Activated T-cell treated with anti-CD3 and anti-CD28 coated beads for 48 hours (primary cell): ENCODE measurements at regions not wholly inside any gene's neighbourhood (a gene's known extent, or its start where the extent isn't known, plus 50 kb on each side); places are given as distances from the start of the nearest gene placed in this dataset.
A peak's percentile ranks its signal among the peaks of the same experiment; 100 is the strongest.

Source experiments
- DNase-seq: peaks from one replicate; pipeline ENCODE4 v3.0.0-alpha.2; 2020; ENCODE audit warnings: low read depth

DNA sequence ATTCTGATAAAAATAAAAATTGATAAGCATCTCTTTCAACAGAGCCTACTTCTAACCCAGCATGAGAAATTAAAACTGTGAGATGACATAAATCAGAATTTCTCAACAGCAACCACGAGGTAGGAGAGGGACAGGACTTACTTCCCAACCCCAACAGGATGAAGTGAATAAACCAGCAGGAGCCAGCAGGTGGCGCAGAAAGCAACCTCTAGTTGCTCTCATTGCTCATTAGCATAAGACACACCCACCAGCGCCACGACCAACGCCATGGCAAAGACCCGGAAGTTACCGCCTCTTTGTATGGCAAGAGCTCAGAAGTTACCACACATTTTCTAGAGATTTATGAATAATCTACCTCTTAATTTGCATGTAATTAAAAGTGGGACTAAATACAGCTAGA lies 189.4 kb upstream of the CDH8 start:
- DNase-seq, result peak; percentile 8

DNA sequence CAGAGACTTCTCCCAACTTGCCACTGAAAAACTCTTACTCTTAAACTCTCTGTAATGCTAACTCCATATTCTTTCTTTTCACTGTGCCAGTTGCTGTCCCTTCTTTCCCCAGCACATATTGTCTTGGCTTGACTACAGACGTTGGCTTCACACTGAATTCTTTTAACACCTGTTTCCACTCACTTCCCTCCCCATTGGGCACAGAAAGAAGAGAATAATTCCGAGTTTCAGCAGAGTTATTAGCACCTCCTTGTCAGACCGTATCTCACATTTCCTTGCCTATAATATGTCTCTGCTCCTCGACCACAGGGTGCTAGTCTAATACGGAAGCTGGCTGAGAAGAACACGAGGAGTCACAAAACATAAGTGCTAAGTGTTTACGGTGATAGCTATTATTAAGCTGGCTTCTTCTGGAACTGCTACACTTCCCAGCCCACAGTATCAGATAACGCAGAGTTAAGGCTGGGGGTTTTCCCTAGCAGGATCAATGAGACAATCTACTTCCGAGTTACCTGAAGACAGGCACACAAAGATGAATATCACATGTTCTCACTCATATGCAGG lies 188.5 kb upstream of the CDH8 start:
- no peak for DNase-seq

DNA sequence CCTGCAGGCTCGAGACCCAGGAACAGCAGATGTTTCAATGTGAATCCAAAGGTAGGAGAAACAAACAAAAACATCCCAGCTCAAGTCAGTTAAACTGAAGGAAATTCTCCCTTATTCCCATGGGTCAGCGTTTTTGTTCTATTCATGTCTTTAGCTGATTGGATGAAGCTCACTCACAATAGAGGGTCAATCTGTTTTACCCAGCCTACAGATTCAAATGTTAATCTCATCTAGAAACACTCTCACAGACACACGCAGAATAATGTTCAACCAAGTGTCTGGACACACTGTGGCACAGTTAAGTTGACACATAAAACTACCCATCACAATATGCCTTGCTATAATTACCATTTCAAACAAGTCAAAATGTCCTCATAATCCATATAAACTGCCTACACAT lies 180.6 kb upstream of the CDH8 start:
- no peak for DNase-seq

DNA sequence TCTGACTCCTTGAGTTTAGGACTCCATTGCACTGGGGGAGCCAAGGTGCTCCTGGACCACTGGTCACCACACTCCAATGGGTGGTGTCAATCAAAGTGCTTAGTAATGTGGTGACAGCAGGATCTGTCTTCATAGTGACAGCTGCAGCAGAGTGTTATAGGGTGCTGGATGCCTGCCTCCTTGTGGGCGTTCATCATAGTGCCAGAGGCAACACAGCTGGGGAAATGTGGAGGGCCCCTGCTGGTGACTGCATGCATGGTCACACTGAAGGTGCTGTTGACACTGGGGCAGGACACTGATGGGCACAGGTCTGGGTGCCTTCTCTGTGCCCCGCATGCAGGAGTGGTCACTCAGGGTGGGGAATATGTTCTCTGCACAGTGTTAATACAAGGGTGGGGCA lies 177.5 kb upstream of the CDH8 start:
- no peak for DNase-seq

DNA sequence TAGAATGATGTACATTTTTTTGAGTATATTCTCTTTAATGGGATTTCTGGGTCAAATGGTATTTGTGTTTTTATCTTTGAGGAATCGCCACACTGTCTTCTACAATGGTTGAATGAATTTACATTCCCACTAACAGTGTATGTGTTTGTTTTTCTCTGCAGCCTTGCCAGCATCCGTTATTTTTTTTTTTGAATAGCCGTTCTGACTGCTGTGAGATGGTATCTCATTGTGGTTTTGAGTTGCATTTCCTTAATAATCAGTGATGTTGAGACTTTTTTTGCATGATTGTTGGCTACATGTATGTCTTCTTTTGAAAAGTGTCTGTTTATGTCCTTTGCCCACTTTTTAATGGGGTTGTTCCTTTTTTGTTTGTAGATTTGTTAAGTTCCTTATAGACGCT lies 172.7 kb upstream of the CDH8 start:
- no peak for DNase-seq

DNA sequence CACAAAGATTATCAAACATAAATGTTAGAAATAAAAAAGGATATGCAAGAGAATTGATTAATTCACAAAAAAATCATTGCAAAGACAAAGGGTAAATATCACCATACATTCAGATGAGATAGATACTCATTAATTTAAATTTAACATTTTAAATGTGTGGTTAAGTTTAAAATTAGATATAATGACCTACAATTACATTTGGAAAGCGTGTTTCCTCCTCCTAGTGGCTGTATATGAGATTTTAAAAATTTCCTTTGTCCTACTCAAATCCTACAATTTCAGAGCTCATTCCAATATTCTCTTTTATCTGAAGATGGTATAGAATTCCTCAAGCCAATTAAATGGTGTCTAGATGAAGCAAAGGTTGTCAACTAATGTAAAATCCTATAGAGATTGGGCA lies 169.2 kb upstream of the CDH8 start:
- DNase-seq, result no peak

DNA sequence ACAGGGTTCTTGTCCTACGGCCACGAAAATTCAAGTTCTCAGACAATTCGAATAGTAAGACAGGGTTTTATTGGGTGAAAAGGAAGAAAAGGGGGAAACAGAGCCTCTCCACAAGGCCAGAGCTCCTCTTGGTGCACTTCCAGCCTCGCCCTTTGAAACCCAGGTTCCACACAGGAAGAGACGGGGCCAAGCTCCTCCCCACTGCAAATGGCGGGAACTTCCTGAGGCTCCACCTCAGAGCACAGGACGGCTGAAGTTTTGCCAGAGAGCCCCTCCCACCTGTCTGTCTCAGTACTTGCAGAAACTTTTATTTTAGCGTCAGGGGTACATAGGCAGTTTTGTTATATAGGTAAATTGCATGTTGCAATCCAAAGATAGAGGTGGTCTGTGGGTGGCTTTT lies 165.7 kb upstream of the CDH8 start:
- no peak for DNase-seq

DNA sequence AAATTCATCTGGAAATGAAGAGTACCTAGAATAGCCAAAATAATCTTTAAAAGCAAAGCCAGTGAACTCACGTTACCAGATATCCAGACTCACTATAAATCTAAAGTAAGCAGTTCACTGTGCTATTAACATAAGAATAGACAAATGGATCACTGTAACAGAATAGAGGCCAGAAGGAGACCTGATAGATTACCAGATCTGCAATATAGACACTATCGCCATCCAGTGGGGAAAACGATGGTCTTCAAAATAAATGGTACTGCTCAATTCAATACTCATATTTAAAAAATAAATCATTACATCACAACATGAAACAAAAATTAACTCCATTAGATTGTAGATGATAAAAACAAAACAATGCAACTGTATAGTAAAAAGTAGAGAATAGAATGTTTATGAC lies 158.6 kb upstream of the CDH8 start:
- no peak for DNase-seq

DNA sequence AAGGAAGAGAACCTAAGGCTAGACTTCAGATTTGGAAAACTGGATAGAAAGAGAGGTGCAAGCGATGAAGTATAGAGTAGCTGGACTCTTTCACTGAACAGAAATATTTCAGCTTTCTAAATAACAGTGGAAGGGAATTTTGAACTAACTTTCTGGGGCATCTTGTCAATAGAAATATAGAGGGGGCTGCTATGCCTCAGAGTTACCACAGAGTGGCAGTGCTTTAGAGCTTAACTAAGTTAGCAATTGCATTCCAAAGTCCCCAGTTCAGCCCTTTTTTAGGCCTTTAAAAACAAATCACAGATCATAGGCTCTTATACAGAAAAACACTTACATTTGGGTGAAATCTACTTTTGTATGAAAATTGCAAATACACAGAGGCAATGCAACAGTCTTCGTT lies 154.2 kb upstream of the CDH8 start:
- no peak for DNase-seq

DNA sequence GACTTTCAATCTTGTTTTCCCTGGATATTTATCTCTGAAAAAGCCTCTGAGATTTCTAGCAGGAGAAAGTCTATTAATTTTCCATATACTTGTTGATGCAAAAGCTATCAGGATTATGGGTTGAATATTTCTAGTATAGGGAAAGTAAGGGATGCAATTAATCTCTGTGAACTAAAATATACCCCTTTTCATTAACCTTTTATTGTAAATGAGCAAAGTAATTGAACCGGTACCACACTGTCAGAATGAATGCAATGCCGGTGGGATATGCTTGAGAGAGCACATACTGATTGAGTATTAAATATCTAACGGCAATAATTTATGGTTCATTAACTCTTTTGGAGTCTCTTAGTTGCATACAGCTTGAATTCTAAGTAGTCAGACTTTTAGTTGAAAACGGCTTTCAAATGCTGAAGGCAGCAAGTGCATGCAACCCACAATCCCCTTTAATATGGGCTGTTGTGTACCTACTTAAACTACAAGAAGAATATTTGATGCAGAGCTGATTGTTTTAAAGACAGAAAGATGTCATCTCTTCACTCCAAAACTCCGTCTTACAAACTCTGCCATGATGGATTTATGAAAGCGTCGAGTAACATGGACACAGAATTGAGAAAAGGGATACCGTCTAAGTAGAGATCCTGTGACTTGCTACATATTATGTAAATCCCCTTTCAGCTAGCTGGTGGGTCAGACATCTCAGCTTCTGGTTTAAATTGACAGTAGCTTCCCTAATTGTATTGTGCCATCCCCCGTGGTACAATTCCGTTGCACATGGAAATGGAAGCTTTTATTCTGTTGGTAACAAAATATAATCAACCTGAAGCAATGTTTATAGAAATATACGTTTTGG lies 141.3 kb upstream of the CDH8 start:
- no peak for DNase-seq

DNA sequence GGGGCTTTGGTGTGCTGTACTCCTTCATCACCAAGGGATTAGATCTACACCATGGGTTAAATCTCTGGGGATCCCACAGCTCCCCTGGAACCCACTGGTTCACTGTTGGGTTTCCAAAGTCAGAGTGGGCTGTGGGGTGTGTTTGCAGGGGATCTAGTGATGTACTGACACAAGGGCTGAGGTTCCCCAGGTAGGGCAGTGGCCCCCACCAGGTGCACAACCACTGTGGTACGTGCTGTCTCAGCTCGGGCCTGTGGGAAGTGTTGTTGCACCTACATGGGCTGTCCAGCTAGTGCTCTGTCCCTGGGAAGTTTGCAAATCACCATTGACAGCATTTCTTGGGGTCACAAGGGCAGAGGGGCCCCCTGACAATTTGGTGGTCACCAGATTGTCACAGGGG lies 134.4 kb upstream of the CDH8 start:
- DNase-seq, result no peak

DNA sequence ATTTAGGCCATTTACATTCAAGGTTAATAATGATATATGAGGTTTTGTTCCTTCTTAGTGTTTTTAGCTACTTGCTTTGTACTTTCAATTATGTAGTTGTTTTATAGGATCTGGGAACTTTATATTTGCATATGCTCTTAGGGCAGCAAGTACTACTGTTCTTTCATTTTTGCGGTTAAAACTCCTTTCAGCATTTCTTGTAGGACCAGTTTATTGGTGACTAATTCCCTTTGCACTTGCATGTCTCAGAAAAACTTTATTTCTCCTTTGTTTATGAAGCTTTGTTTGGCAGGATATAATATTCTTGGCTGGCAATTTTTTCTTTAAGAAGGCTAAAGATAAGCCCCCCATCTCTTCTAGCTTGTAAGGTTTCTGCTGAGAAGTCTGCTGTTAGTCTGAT lies 131.3 kb upstream of the CDH8 start:
- DNase-seq, result no peak

DNA sequence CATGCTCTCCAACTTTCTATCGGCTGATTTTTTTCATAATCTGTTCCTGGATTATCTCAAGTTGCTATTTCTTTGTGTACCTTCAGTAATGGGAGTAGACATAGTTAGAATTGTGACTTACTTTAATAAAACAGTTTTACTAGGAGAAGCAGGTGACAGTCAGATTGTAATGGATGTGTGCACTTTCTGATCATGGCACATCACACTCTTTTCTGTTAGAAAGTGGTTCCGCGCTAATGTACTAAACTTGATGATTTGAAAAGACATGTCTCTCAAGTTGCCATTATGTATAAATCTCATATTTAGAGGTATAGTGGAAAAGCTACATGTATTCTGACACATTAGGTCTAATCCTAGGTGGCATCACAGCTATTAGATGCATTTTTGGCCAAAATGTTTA lies 121.3 kb upstream of the CDH8 start:
- no peak for DNase-seq

DNA sequence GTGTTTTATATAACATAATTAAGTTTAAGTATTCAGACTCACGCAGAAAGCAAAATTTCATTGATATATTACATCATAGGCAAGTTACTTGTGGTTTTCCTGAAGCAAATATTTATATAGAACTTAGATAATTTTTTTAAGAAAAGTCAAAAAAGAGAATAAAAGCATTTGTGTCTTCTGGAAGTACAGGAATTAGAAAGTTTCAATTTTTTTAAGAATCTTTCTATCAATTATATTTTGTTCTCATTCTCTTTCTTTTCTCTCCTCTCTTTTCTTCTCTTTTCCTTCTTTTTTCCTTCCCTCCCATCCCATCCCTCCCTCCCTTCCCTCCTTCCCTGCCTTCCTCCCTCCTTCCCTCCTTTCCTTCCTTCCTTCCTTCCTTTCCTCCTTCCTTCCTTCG lies 120.7 kb upstream of the CDH8 start:
- no peak for DNase-seq

DNA sequence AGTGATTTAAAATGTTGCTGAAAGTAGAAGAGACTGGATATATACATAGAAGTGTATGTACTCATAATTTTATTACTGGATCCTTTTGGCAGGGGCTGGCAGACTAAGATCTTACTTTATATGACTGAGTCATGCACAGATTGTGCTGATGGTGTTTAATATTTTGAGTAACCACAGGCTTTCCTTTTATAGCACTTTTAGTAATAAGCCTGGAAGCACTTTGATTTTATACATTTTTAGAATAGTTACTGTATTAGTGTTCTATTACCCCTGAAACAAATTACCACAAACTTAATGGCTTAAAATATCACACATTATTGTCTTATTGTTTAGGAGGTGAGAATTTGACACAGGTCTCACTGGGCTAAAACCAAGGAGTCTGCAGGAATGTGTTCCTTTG lies 113.4 kb upstream of the CDH8 start:
- no peak for DNase-seq

DNA sequence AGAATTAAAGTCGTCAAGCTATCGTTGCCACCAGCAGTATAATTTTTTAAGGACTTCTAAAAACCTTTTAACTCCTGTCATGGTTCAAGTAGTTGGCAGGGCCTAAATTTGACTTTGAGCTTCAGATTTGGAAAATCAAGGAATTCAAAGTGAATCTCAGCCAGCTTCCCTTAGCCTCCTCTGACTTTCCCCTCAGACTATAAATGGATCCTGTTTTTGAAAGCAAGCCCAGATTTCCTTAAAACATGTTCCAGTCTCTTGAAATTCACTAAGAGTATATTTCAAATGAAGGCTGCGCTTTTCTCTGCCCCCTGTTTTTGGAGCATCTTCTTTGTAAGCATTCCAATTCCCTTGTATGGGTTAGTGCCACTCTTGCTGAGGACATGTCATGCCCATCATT lies 101.8 kb upstream of the CDH8 start:
- DNase-seq, result no peak

DNA sequence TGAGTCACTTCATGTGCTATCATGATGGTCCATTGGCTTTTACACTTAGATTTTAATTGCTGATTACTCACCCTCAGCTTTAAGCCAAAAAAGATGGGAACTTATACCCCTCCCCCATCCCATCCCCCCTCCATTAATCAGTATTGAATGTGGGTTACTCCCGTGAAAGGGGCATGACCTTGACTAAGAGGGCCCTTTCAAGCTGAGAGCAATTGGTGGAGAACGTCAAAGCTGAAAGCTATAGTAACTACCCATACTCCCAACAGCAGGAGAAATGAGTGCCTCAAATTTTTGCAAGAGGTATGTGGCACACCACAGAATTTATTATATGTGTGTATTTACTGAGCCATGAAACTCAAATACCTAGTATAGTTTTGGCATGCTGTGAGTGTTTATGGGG lies 99.7 kb upstream of the CDH8 start:
- no peak for DNase-seq

DNA sequence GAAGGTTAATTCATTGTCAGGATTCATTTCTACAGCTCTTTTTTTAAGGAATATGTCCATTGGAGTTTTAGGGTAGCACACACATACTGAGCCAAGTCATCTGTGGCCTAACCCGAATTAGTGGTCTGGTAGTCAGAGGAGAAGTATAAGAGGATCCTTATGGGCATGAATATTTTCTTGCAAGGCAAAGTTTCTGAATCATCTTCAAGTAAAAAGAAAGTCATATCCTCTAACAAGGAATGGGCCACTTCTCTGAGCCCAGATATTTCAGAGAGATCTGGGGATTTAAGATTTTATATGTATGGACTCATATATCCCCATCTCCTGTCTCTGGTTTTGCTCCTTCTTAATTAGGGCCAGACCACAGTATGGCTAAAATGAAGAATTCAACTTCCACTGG lies 99.2 kb upstream of the CDH8 start:
- no peak for DNase-seq

DNA sequence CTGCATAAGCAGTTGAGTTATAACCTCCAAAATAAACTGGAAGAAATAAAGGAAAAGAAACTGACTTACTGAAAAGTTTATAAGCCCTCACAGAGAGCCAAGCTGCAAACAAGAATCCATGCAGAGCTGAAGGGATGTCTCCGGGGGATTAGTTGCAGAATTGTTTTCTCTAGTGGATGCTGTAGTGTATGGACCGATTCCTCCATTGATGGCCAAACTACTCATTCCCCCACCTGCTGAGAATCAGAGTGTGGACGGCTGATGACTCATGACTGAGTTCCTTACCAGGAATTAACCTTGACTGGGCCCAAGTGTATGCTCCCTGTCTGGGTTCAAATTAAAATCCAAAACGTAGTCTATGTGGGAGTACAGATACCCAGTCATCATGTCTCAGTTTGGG lies 93.9 kb upstream of the CDH8 start:
- DNase-seq, result no peak

DNA sequence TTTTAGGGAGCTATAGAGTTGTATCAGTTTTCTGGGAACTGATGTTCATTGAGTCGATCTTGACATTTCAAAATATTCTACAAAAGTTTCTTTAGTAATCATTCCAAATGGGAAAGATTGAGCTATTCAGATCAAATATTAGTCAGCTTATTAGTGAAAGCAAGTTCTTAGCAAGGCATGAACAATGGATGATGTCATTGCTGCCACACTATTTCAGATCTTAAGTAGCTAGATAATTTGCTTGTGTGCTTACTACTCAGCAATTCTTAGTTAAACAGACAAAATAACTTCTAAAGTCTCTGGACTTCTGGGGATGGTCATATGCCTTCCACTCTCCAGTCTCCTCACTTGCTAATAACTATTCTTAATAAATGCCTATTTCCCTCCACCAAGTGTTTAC lies 69.0 kb upstream of the CDH8 start:
- DNase-seq, result no peak

DNA sequence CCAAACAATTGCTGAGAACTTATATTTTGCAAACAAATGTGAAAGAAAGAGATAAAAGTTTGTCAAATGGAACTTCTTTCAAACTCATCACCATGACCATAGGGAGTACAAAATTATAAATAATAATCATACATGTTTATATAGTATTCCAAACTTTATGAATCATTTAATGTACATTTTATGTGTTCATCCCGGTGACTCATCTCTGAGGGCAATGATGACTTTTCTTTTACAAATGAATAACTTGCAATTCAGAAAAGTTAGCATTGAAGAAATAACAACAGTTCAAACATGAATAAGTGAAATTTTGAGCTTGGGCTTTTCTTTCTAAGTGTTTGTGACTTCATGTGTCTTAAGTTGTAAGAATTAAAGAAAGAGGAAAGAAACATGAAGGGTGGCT lies 66.3 kb upstream of the CDH8 start:
- no peak for DNase-seq

DNA sequence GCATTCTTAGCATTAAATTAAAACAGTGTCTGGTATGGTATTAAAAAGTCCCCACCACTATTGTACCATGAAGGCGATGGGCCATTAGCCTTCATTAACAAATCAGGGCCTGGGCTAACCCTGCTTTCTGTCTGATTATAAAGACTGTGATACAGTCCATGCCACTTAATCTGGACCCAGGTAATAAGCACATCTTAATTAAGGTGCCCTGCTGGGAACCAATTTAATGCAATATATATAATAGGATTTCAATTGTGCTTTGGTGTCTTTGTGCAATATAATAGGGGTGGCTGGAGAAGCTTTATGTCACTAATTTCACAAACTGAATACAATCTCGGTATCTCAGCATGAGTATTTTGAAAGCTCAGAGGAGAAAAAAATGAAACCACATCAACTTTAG lies 64.4 kb upstream of the CDH8 start:
- no peak for DNase-seq

DNA sequence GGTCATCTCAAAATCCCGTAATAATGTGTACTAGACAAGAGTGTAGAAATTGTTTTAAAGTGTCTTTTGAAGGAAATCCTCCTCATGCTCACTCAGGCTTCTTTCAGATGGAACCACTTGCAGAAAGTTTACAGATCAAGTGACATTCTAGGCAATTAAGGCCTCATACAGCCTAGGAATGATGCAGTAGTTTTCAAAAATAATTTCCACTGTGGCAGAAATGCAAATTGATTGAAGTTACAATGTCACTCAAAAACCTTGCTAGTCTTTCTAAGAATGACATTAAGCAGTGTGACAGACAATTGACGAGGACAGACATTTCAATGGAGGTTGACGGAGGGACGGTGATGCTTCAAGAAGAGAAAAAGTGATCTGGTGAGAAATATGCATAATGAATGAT lies 53.5 kb upstream of the CDH8 start:
- no peak for DNase-seq

DNA sequence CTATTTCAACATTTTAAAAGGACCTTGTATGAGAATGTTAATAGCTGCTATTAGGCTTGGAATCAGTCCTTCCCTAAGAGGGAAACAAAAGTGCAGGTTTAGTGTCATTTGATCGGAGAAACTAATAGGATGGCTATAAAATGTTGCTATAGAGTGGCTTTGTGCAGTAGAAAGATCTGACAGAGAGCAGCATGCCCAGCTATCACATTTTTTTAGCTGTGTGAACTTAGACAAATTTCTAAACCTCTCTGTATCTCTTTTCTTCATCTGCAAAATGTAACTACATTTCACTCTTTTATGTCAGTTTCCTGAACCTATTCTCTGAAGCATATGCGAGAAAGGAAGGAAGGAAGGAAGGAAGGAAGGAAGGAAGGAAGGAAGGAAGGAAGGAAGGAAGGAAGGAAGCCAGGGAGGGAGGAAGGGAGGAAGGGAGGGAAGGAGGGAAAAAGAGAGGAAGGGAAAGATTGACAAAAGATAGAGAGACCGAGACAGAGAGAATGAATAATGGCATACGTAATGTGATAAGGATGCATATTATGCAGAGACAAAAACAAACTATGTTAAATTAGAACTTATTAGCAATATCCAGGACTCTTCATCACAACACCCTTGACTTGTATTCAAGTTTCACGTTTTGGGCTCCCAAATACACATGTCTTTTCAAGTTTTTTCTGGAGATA lies 52.6 kb upstream of the CDH8 start:
- no peak for DNase-seq
